Ovary (tissue), 7 donors: ENCODE measurements at regions not wholly inside any gene's neighbourhood (a gene's known extent, or its start where the extent isn't known, plus 50 kb on each side); places are given as distances from the start of the nearest gene placed in this dataset.

Source experiments
- DNase-seq, 5 donors: peaks; one replicate each; pipeline ENCODE4 v3.0.0-alpha.2; 2019 to 2020
- H3K27ac ChIP-seq, 2 donors: fragments of 200-600 bp; one replicate each; pipeline versions ENCODE4 v1.5.1 to v1.8.0; 2019 to 2022
- H3K27me3 ChIP-seq: fragments of 200-600 bp; one replicate; pipeline ENCODE4 v1.8.0; 2022
- H3K36me3 ChIP-seq: fragments of 200-600 bp; sonication (generic); one replicate; pipeline ENCODE4 v1.5.1; 2019
- H3K4me1 ChIP-seq: one replicate; pipeline ENCODE4 v1.8.1; 2013; ENCODE audit warnings: mild to moderate bottlenecking, moderate library complexity; ENCODE audit not compliant: insufficient read depth
- H3K4me3 ChIP-seq: fragments of 200-600 bp; sonication (generic); one replicate; pipeline ENCODE4 v1.5.1; 2017
- H3K9me3 ChIP-seq, 2 donors: fragments of 200-600 bp in 1 of 2; sonication (generic) in 1 of 2; one replicate each; pipeline versions ENCODE4 v1.5.1 to v1.8.1; 2013 to 2019; ENCODE audit warnings: mild to moderate bottlenecking in 1 of 2, moderate library complexity in 1 of 2
- EP300 ChIP-seq: sonication (generic); formaldehyde crosslinking; IDR thresholded peaks from one replicate; pipeline ENCODE4 v1.6.1; 2017; ENCODE audit warnings: antibody characterized with exemption
- POLR2A ChIP-seq: fragments of 450-650 bp; IDR thresholded peaks from one replicate; pipeline ENCODE4 v1.6.1; 2017; ENCODE audit warnings: antibody characterized with exemption, mild to moderate bottlenecking, moderate library complexity
- WGBS, 3 donors: extraction: QIAGEN DNeasy Blood & Tissue Kit in 1 of 3; methylation state at CpG; one replicate each; pipeline versions ENCODE4 v1.1.5 to v1.1.7; 2013 to 2017; 5-methylcytosine and 5-hydroxymethylcytosine counted together
- intact Hi-C, 4 donors: fragments of 100-400 bp; cut with DNase I; formaldehyde crosslinking; loops; one replicate each; pipeline versions ENCODE4 v1.11.0 to v1.15.1; 2022 to 2023
- TF ChIP-seq, protein P1 (sequence below), 3 donors: fragments of 450-650 bp in 2 of 3; fragments of 200-600 bp in 1 of 3; IDR thresholded peaks; one replicate each; pipeline versions ENCODE4 v1.5.1 to v1.8.0; 2016 to 2022; ENCODE audit warnings: antibody characterized with exemption in 3 of 3, mild to moderate bottlenecking in 1 of 3
- donor health status: DM: no; HTN: no; CAD: no; lungs with moderate emphysema.
- donor health status: DM: no; HTN: no; CAD: no.
- donor health status: Bipolar disorder and iron deficiency.
- donor health status: DM: no; HTN: no; CAD: no.
- donor health status: DM: yes; HTN: yes; CAD: no.

DNA sequence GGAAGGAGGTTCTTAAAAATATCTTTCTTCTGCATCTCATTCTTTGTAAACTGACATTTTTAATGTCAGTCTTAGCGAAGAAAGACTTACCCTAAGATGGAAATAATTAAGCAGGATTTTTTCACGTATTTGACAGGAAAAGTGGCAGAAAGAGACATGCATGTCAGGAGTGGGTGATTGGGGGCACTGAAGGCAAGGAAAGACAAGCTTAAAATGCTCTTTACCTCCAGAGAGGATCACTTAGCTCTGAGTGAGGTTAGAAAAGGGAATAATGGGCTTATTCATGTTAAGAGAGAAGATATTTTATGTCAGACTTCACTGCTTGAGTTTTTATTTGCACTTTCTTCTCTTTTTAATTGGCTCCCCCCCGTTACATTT is 1358.2 kb upstream of the TMEM132C start:
- no peak for DNase-seq
- Histone ChIP-seq H3K9me3 (no peaks in the 10 kb centered on the region), H3K27ac (no peak overlapping the region), H3K27me3 (no peaks in the 10 kb centered on the region), H3K4me3 (no peak overlapping the region), H3K4me1 (no peaks in the 10 kb centered on the region), H3K36me3 (no peaks in the 10 kb centered on the region)
- TF ChIP-seq EP300 (no peak), POLR2A (no peak)
- TF ChIP-seq, protein P1, sequence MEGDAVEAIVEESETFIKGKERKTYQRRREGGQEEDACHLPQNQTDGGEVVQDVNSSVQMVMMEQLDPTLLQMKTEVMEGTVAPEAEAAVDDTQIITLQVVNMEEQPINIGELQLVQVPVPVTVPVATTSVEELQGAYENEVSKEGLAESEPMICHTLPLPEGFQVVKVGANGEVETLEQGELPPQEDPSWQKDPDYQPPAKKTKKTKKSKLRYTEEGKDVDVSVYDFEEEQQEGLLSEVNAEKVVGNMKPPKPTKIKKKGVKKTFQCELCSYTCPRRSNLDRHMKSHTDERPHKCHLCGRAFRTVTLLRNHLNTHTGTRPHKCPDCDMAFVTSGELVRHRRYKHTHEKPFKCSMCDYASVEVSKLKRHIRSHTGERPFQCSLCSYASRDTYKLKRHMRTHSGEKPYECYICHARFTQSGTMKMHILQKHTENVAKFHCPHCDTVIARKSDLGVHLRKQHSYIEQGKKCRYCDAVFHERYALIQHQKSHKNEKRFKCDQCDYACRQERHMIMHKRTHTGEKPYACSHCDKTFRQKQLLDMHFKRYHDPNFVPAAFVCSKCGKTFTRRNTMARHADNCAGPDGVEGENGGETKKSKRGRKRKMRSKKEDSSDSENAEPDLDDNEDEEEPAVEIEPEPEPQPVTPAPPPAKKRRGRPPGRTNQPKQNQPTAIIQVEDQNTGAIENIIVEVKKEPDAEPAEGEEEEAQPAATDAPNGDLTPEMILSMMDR (IDR thresholded peaks at IDR 0.05) = no peak
- 56 to 66% (median 57%) methylated on average over 3 of the region's 3 CpGs for WGBS, 3 donors
- intact Hi-C loops = no loop called here

DNA sequence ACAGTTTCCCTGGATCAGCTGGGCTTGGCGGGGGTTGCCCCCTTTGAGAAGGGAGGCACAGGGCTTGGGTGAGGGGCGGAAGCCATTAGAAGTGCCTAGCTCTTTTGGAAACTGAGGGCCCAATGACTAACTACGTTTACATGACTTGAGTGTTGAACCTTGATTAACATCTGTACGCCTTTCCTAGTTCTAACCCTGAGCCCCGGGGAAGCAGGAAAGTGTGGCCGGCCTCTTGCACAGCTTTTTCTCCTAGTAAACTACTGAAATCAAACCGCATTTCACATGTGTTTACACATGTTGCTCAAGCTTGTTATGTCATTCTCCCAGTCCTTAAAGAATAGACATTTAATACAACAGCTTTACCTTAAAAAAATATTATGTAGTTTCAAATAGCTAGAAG is 1356.4 kb upstream of the TMEM132C start:
- Histone ChIP-seq H3K36me3 (no peaks in the 10 kb centered on the region), H3K9me3 (no peaks in the 10 kb centered on the region), H3K27me3 (no peaks in the 10 kb centered on the region), H3K27ac (no peak overlapping the region), H3K4me1 (no peaks in the 10 kb centered on the region), H3K4me3 (no peak overlapping the region)
- DNase-seq = no peak
- TF ChIP-seq, protein P1 (IDR thresholded peaks at IDR 0.05) = no peak
- TF ChIP-seq EP300 (no peak), POLR2A (no peak)
- intact Hi-C loops = no loop called here
- WGBS, 3 donors = 77 to 80% (median 77%) methylated on average over 7 of the region's 7 CpGs

DNA sequence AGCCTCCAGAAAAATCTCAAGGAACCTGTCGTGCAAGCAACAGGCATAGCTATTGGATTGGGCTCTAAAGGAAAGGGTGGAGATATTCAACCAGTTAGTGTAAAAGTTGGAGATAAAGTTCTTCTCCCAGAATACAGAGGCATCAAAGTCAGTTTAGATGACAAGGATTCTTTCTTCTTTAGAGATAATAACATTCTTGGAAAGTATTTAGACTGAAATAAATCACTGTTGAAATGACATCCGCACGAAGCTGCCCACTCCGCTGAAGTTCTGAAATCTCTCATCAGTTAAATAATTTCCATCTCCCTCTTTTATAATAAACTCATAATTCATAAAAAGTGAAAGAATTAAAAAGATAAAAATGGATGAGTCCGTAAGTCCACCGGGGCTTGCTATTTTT is 1354.9 kb upstream of the TMEM132C start:
- intact Hi-C loops = no loop called here
- WGBS, 3 donors = 28 to 53% (median 38%) methylated on average over 6 of the region's 6 CpGs
- no peak for DNase-seq
- Histone ChIP-seq H3K4me3 (no peak overlapping the region), H3K36me3 (no peaks in the 10 kb centered on the region), H3K27me3 (no peaks in the 10 kb centered on the region), H3K27ac (no peak overlapping the region), H3K4me1 (no peaks in the 10 kb centered on the region), H3K9me3 (no peaks in the 10 kb centered on the region)
- TF ChIP-seq EP300 (no peak), POLR2A (no peak)
- TF ChIP-seq, protein P1 (IDR thresholded peaks at IDR 0.05) = no peak

DNA sequence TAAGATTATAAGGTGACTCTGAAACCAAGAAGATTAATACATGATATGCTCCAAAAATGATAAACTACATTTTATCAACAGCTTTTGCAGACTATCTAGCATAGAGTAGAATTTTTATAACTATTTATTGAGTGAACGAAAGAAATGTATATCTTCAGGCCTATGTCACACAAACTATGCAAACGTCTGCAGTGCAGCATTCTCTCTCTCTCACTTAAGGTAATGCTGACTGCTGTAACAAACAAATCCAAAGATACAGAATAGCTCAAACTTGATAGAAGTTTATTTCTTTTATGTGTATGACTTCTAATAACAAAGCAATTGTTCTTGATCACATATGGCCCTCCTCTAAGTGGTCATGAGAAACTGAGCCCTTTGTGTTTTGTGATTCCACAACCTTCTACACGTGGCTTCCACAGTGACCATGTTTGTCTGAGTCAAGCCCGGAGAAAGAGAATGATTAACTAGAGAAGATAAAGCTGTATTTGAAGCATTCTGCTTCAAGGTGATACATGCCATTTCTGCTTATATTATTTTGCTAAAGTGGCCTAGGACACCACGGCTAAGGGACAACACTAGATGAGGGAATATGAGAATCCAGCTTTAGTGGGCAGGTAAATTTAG is 1352.7 kb upstream of the TMEM132C start:
- Histone ChIP-seq H3K27me3 (no peaks in the 10 kb centered on the region), H3K9me3 (no peaks in the 10 kb centered on the region), H3K4me3 (no peak overlapping the region), H3K36me3 (no peaks in the 10 kb centered on the region), H3K4me1 (no peaks in the 10 kb centered on the region), H3K27ac (no peak overlapping the region)
- DNase-seq = no peak
- 57 to 71% (median 59%) methylated on average over 5 of the region's 5 CpGs for WGBS, 3 donors
- TF ChIP-seq EP300 (no peak), POLR2A (no peak)
- TF ChIP-seq, protein P1 (IDR thresholded peaks at IDR 0.05) = no peak
- intact Hi-C loops = no loop called here
